ENCODE measurements at regions not wholly inside any gene's neighbourhood (a gene's known extent, or its start where the extent isn't known, plus 50 kb on each side); places are given as distances from the start of the nearest gene placed in this dataset.

GRCh38 chr22:27630754-27631153 lies 170.8 kb downstream of the MN1 start:
- ATAC-seq (ENCODE audit: low FRiP score) (no peak), DNase-seq (ENCODE audit: low spot score) (no peak)
- TF ChIP-seq, protein P1, sequence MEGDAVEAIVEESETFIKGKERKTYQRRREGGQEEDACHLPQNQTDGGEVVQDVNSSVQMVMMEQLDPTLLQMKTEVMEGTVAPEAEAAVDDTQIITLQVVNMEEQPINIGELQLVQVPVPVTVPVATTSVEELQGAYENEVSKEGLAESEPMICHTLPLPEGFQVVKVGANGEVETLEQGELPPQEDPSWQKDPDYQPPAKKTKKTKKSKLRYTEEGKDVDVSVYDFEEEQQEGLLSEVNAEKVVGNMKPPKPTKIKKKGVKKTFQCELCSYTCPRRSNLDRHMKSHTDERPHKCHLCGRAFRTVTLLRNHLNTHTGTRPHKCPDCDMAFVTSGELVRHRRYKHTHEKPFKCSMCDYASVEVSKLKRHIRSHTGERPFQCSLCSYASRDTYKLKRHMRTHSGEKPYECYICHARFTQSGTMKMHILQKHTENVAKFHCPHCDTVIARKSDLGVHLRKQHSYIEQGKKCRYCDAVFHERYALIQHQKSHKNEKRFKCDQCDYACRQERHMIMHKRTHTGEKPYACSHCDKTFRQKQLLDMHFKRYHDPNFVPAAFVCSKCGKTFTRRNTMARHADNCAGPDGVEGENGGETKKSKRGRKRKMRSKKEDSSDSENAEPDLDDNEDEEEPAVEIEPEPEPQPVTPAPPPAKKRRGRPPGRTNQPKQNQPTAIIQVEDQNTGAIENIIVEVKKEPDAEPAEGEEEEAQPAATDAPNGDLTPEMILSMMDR (IDR thresholded peaks at IDR 0.05), result no peak

DNA sequence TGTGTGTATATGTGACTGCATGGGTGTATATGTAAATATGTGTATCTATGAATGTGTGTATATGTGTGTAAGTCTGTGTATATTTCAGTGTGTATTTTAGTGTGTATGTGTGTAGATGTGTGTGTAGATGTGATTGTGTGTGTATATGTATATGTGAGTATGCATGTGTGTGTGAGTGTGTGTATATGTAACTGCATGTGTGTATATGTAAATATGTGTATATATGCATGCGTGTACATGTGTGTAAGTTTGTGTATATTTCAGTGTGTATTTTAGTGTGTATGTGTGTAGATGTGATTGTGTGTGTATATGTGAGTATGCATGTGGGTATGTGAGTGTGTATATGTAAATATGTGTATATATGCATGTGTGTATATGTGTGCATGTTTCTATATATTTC lies 169.9 kb downstream of the MN1 start:
- TF ChIP-seq, protein P1 (IDR thresholded peaks at IDR 0.05), result no peak
- no peak for ATAC-seq (ENCODE audit: low FRiP score)
- no peak for DNase-seq (ENCODE audit: low spot score)

DNA sequence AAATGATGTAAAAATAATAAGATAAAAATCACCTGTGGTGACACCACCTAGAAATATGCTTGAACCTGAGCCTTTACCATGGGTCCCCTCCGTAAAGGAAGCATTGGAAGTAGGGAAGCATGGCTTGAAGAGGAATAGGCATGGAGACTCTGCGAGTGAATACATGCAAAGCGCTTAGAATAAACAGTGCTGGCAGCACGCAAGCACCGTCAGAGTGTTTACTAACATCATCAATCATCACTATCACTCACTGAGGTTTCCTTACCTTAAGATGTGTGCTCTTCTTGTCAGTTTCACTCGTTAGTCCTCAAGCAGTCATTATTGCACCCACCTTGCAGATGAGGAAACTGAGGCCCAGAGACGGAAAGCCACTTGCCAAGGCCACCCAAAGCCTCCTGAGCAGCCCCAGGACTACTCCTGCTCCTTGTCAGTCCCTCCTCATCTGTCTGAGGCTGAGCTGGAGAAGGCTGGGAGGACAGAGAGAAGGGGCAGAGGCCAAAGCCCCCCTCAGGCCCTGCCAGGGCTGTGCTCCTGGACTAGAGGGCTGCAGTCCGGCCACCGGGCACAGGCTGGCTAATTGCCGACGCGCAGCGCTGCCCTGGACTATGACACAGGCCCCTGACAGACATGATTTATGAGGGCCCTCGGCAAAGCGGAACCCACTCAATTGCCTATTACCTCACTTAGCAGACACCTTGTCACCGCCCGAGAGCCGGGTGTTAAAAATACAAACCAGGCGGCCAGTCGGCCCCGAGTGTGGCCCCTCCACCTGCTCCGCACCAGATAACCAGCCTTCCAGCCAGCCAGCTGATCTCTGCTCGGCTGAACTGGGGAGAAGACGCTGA lies 168.9 kb downstream of the MN1 start:
- TF ChIP-seq, protein P1 (IDR thresholded peaks at IDR 0.05), result no peak
- ATAC-seq (ENCODE audit: low FRiP score) (no peak), DNase-seq (ENCODE audit: low spot score) (no peak)

DNA sequence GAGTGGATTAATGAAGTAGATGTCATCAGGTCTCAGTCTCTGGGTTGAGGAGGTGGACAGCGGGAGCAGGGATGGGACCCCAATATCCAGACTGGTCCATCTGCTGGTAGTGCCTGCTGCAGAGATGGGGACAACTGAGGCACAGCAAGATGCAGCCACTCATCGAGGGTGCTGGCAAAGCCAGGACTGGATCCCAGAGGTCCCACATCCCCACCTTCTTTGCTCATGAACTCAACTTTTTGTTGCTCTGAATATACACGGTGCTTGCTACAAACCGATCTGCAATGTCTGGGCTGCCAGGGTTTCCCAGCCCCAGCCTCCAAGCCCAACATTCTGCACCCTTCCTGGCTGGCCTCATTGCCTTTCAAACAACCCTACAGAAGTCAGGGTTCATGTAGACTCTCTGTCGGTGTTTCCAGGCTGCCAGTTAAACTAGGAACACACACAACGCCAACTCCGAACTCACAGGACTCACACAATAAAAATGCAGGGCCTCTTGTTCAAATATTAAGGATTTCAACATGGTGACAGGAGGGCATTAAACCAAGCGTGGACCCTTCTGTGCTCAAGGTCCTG lies 168.2 kb downstream of the MN1 start:
- ATAC-seq (ENCODE audit: low FRiP score), result no peak
- TF ChIP-seq, protein P1 (IDR thresholded peaks at IDR 0.05), result no peak
- no peak for DNase-seq (ENCODE audit: low spot score)

GRCh38 chr22:27634043-27634740 lies 167.4 kb downstream of the MN1 start:
- DNase-seq (ENCODE audit: low spot score), result no peak
- TF ChIP-seq, protein P1 (IDR thresholded peaks at IDR 0.05), result no peak

DNA sequence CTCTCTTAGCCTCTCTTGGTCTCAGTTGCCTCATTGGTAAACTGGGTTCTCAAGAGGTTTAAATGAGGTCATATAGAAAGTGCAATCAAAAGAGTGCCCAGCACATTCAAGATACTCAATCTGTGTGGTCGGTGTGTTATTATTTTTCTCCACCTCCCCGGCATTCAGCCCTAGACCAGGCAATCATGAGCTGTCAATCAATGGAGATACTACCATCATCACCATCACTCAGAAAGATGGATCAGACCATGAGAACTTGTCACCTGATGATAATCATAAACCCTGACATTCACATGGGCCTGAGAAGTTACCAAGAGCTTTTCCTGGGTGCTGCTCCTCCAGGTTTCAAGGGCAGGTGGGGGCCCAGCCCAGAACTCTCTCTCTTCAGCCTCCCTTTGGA lies 166.1 kb downstream of the MN1 start:
- DNase-seq (ENCODE audit: low spot score) (no peak), ATAC-seq (ENCODE audit: low FRiP score) (no peak)
- TF ChIP-seq, protein P1 (IDR thresholded peaks at IDR 0.05), result no peak

More at GRCh38 chr22:27634043-27634740, 167.4 kb downstream of the MN1 start:
- ATAC-seq (ENCODE audit: low FRiP score), result no peak
